Heart left ventricle (tissue), 16 donors: ENCODE measurements at regions not wholly inside any gene's neighbourhood (a gene's known extent, or its start where the extent isn't known, plus 50 kb on each side); places are given as distances from the start of the nearest gene placed in this dataset.

Experiments used
- ATAC-seq, 4 donors: fragments of 200-7000 bp; cut with Tn5 transposase; one replicate each; pipeline ENCODE4 v1.9.1; 2020 to 2022; ENCODE audit warnings: moderate library complexity in 4 of 4, mild to moderate bottlenecking in 3 of 4, moderate number of reproducible peaks in 1 of 4
- DNase-seq, 5 donors: peaks; one replicate each; pipeline ENCODE4 v3.0.0-alpha.2; 2020
- H3K27ac ChIP-seq, 12 donors: fragments of 200-600 bp; sonication (generic) in 4 of 12; one replicate each; pipeline versions ENCODE4 v1.5.0 to v1.8.0; 2016 to 2022; ENCODE audit warnings: mild to moderate bottlenecking in 2 of 12
- H3K27me3 ChIP-seq, 9 donors: fragments of 200-600 bp; sonication (generic) in 2 of 9; one replicate each; pipeline versions ENCODE4 v1.5.1 to v1.8.0; 2016 to 2022; ENCODE audit warnings: mild to moderate bottlenecking in 3 of 9
- H3K36me3 ChIP-seq, 9 donors: fragments of 200-600 bp; sonication (generic) in 2 of 9; one replicate each; pipeline versions ENCODE4 v1.5.0 to v1.8.0; 2018 to 2022; ENCODE audit warnings: mild to moderate bottlenecking in 2 of 9
- H3K4me1 ChIP-seq, 12 donors: fragments of 200-600 bp; sonication (generic) in 4 of 12; one replicate each; pipeline versions ENCODE4 v1.5.0 to v1.8.0; 2016 to 2022; ENCODE audit warnings: mild to moderate bottlenecking in 3 of 12
- H3K4me3 ChIP-seq, 12 donors: fragments of 200-600 bp; sonication (generic) in 4 of 12; one replicate each; pipeline versions ENCODE4 v1.5.0 to v1.8.0; 2017 to 2022; ENCODE audit warnings: mild to moderate bottlenecking in 9 of 12, moderate library complexity in 4 of 12
- H3K9me3 ChIP-seq, 12 donors: fragments of 200-600 bp; sonication (generic) in 4 of 12; one replicate each; pipeline versions ENCODE4 v1.5.0 to v1.8.0; 2016 to 2022; ENCODE audit warnings: mild to moderate bottlenecking in 1 of 12
- CTCF ChIP-seq, 12 donors: fragments of 200-600 bp; sonication (generic) in 4 of 12; IDR thresholded peaks; one replicate each; pipeline versions ENCODE4 v1.5.0 to v1.8.0; 2018 to 2022; ENCODE audit warnings: antibody characterized with exemption in 12 of 12, mild to moderate bottlenecking in 5 of 12
- POLR2A ChIP-seq, 2 donors: fragments of 450-650 bp; IDR thresholded peaks; one replicate each; pipeline ENCODE4 v1.6.1; 2017; ENCODE audit warnings: antibody characterized with exemption in 2 of 2, mild to moderate bottlenecking in 2 of 2, moderate library complexity in 2 of 2
- WGBS, 4 donors: extraction: QIAGEN DNeasy Blood & Tissue Kit in 2 of 4; methylation state at CpG; one replicate each; pipeline versions ENCODE4 v1.1.5 to v1.1.7; 2013 to 2018; 5-methylcytosine and 5-hydroxymethylcytosine counted together
- intact Hi-C, 10 donors: fragments of 100-400 bp; cut with DNase I; formaldehyde crosslinking; loops; one replicate each; pipeline versions ENCODE4 v1.11.1 to v1.14.2; 2022
- donor health status: ischemic (EF 13 %, LVEDD 7.1; RV severe dilation, severe dysfunction).
- donor health status: healthy with polysubstance abuse.
- donor health status: DM: no; HTN: yes; CAD: no.
- donor health status: DM: no; HTN: no; CAD: no.
- donor health status: ischemic (EF 25% LVEDD 6.9; RV normal size, moderate dysfunction).
- donor health status: ischemic (EF 25% LVEDD 5.7; RV mildly dilated, moderate dysfunction).
- donor health status: healthy.
- donor health status: DM: yes; HTN: yes; CAD: no.
- donor health status: ischemic (EF 35%, LVEDD 5.7; RV mildly dilated, moderate dysfunction).
- donor health status: nonischemic (EF 11% LVEDD 7.7; RV severe dilation, severe dysfunction).
- donor health status: DM: yes; HTN: yes; CAD: no.
- donor health status: PGD.
- donor health status: ischemic (EF 29% LVEDD 5.4; RV normal size, mild dysfunction).
- donor health status: nonischemic (EF 23%, LVEDD 6.1; RV moderate dilation, normal function).

GRCh38 chr7:41536122-41536872 is 166.6 kb downstream of the INHBA start:
- DNase-seq (no peak), ATAC-seq (no peak)
- no peaks in the 10 kb centered on the region for H3K4me1 ChIP-seq
- no peak for TF ChIP-seq POLR2A (IDR thresholded peaks at IDR 0.05)
- TF ChIP-seq CTCF (IDR thresholded peaks at IDR 0.05): no peak
- WGBS, 4 donors: 79 to 92% (median 85%) methylated on average over 3 of the region's 3 CpGs
- no peaks in the 10 kb centered on the region for H3K27me3 ChIP-seq
- H3K4me3 ChIP-seq: no peak overlapping the region
- no peak overlapping the region for H3K27ac ChIP-seq
- no peaks in the 10 kb centered on the region for H3K36me3 ChIP-seq
- no peaks in the 10 kb centered on the region for H3K9me3 ChIP-seq
- intact Hi-C loops: no loop called here

- Histone ChIP-seq H3K9me3 (no peaks in the 10 kb centered on the region), H3K27ac (no peak overlapping the region), H3K27me3 (no peaks in the 10 kb centered on the region), H3K4me3 (no peak overlapping the region), H3K4me1 (no peaks in the 10 kb centered on the region), H3K36me3 (no peaks in the 10 kb centered on the region)
- WGBS, 4 donors: 83 to 90% (median 85%) methylated on average over 6 of the region's 6 CpGs
- TF ChIP-seq CTCF (IDR thresholded peaks at IDR 0.05): no peak
- no peak for TF ChIP-seq POLR2A (IDR thresholded peaks at IDR 0.05)
- no peak for DNase-seq
- no peak for ATAC-seq
- intact Hi-C loops: no loop called here
Observed at GRCh38 chr7:41529831-41530230, 173.1 kb downstream of the INHBA start.

- 52 to 60% (median 59%) methylated on average over 4 of the region's 4 CpGs for WGBS, 4 donors
- H3K9me3 ChIP-seq: peaks cover 0 to 14% (median 0%) of the 10 kb centered on the region in 12 donors
- no peaks in the 10 kb centered on the region for H3K4me1 ChIP-seq
- TF ChIP-seq POLR2A (IDR thresholded peaks at IDR 0.05) (no peak), CTCF (IDR thresholded peaks at IDR 0.05) (no peak)
- ATAC-seq: no peak
- H3K27me3 ChIP-seq: no peaks in the 10 kb centered on the region
- H3K4me3 ChIP-seq: no peak overlapping the region
- intact Hi-C loops: no loop called here
- no peaks in the 10 kb centered on the region for H3K36me3 ChIP-seq
- no peak overlapping the region for H3K27ac ChIP-seq
- no peak for DNase-seq
Observed at GRCh38 chr7:41524876-41525275, 178.0 kb downstream of the INHBA start.

- Histone ChIP-seq H3K4me3 (no peak overlapping the region), H3K4me1 (peaks cover 0 to 4% (median 0%) of the 10 kb centered on the region in 12 donors), H3K27ac (no peak overlapping the region), H3K36me3 (no peaks in the 10 kb centered on the region), H3K27me3 (no peaks in the 10 kb centered on the region), H3K9me3 (peaks cover 0 to 14% (median 0%) of the 10 kb centered on the region in 12 donors)
- DNase-seq: no peak
- intact Hi-C loops: no loop called here
- TF ChIP-seq CTCF (IDR thresholded peaks at IDR 0.05) (no peak), POLR2A (IDR thresholded peaks at IDR 0.05) (no peak)
- WGBS, 4 donors: 43 to 57% (median 51%) methylated on average over 7 of the region's 7 CpGs
- ATAC-seq: peak in 3 of 4 donors; percentile 30 to 82 (median 43)
Observed at GRCh38 chr7:41520445-41520844, 182.4 kb downstream of the INHBA start.
